GM12878 (cell line): ENCODE measurements at regions not wholly inside any gene's neighbourhood (a gene's known extent, or its start where the extent isn't known, plus 50 kb on each side); places are given as distances from the start of the nearest gene placed in this dataset.

ENCODE experiments used
- GABPA ChIP-seq: IDR thresholded peaks from 2 replicates; pipeline ENCODE4 v1.6.1; 2014; ENCODE audit warnings: antibody characterized with exemption, low read depth, mild to moderate bottlenecking, inconsistent platforms
- SUZ12 ChIP-seq: fragments of 200-600 bp; sonication (generic); IDR thresholded peaks from one replicate; pipeline ENCODE4 v1.6.1; 2018; ENCODE audit warnings: antibody characterized with exemption, mild to moderate bottlenecking; ENCODE audit not compliant: unreplicated experiment
- TF ChIP-seq, protein P1 (sequence below), 3 experiments: IDR thresholded peaks in 2 of 3; conservative IDR thresholded peaks in 1 of 3; 2 replicates each; pipeline ENCODE4 v1.5.1; 2011; ENCODE audit warnings: low read depth in 3 of 3, low read length in 3 of 3, mild to moderate bottlenecking in 3 of 3, control low read depth in 2 of 3, moderate library complexity in 2 of 3, inconsistent platforms in 1 of 3, mixed read lengths in 1 of 3; ENCODE audit not compliant: control insufficient read depth in 2 of 3, insufficient read depth in 1 of 3; ENCODE audit errors: extremely low read depth in 1 of 3

DNA sequence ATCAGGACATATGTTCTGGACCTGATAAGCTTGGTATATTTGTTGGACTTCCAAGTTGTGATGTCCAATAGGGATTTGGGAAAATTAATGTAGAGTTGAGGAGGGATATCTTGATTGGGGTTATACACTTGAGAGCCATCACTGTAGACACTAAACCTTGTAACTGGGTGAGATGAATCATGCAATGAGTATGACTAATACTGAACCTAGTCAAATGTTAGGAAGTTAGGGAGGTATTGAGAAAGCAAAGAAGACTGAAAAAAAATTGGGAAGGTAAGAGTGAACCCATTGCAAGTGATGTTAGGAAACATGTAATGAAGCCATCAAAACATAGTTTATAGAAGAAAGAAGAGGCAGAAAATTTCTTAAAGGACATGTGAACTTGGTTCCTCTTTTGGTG is 668.4 kb upstream of the CDH9 start:
- TF ChIP-seq SUZ12 (no peak), GABPA (no peak)
- TF ChIP-seq, protein P1, sequence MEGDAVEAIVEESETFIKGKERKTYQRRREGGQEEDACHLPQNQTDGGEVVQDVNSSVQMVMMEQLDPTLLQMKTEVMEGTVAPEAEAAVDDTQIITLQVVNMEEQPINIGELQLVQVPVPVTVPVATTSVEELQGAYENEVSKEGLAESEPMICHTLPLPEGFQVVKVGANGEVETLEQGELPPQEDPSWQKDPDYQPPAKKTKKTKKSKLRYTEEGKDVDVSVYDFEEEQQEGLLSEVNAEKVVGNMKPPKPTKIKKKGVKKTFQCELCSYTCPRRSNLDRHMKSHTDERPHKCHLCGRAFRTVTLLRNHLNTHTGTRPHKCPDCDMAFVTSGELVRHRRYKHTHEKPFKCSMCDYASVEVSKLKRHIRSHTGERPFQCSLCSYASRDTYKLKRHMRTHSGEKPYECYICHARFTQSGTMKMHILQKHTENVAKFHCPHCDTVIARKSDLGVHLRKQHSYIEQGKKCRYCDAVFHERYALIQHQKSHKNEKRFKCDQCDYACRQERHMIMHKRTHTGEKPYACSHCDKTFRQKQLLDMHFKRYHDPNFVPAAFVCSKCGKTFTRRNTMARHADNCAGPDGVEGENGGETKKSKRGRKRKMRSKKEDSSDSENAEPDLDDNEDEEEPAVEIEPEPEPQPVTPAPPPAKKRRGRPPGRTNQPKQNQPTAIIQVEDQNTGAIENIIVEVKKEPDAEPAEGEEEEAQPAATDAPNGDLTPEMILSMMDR (IDR thresholded peaks at IDR 0.05 in 2 of 3, conservative IDR thresholded peaks at IDR 0.05 in 1 of 3; ENCODE audit: control insufficient read depth in 2 of 3, extremely low read depth in 1 of 3, insufficient read depth in 1 of 3, low read depth in 3 of 3, low read length in 3 of 3) = no peak
